ENCODE measurements at regions not wholly inside any gene's neighbourhood (a gene's known extent, or its start where the extent isn't known, plus 50 kb on each side); places are given as distances from the start of the nearest gene placed in this dataset.

DNA sequence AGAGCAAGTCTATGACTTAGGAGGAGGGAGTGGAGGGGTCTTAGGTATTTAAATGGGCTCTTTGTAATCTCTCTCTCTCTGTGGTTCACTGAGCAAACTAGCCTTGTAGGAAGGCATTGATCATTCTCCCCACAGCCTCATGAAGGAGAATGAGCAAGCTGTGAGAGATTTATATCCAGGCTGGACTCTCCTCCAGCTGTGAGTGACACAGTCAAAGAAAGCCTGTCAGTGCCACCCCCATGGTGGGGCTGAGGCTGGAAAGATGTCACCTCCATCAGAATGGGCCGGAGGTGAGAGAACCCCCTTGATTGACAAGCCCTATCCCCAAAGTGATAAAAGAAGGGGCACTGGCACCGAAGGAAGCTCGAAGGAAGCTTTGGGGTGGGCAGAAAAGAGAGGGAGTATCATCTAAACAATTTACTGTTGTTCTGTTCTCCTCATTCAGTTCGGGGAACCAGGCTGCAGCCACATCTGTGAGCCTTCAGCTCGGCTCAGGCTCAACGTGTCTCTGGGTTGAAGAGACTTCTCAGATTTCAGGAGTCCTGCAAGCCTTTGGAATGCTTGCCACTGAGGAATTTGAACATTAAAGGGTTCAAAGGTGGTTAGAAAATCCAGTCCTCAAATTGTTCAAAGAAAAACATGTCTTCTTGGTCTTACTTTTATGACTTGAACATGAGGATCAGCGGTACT lies 538.2 kb upstream of the ZNF462 start:
- no peak for DNase-seq (ENCODE audit: low spot score)

DNA sequence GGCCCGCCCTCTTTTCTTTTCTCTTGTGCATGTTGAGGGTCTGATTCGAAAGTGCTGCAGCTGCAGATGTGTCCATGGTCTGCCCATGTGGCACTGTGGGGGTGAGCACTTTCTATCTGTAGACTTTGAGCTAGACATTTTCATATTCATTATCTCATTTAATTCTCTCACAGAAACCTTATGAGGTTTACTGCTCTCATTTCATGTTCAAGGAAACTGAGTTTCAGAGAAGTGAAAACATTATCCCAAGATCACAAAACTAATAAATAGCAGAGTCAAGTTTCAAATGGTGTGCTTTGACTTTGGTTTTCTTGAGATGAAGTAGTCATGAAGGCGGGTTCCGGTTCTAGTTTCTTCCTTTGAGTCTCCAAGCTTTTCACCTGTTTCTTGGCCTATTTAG lies 536.5 kb upstream of the ZNF462 start:
- no peak for DNase-seq (ENCODE audit: low spot score)

DNA sequence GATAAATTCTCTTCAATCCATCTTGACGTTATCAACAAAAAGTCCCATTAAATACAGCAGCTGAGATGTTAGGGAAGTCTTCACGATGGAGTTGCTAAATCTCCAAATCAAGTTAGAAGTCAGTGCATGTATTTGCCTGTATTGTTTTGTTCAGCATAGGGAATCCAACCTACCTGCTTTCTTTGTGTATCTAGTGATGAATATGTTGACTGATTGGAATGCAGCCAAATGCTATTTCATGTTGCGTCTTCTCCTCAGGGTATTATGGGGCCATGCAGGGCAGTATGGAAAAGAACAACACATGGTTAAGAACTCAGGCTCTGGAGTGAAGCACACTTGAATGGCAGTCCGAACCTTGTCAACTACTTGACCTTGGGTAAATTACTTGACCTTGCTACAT lies 529.5 kb upstream of the ZNF462 start:
- DNase-seq (ENCODE audit: low spot score), result no peak

DNA sequence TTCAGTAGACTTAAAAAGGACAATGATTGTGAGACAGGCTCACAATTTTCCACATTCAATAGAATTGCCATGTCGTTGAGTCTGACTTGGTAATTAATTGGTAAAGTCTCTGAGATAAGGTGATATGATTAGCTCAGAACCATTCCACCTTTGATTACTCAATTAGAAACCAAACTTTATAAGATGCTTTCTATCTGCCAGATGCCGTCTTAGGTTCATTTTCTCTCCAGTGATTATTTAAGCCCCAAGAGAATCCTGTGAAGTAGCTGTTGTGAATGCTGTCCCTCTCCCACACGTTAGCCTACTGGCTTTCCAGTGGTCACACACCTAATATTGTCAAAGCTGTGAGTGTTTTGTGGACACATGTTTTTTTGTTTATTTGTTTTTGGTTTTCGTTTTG lies 528.9 kb upstream of the ZNF462 start:
- no peak for DNase-seq (ENCODE audit: low spot score)

DNA sequence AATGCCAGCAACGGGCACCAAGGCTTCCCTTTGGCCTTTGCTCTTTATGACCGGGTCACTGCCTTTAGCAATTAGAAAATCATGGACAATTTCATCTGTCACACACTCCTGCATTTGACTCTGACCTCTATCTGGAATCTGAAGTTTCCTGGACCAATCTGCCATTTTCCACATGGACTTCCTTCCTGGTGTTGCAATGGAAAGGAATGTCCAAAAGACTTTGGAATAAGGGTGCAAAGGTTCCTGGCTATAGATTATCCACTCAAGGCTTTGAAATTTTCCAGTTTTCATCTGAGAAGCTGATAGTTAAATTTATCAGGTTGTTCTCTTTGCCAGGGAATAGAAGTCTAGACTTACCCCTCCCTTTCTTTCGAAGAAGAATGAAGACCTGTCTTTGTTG lies 523.1 kb upstream of the ZNF462 start:
- no peak for DNase-seq (ENCODE audit: low spot score)

DNA sequence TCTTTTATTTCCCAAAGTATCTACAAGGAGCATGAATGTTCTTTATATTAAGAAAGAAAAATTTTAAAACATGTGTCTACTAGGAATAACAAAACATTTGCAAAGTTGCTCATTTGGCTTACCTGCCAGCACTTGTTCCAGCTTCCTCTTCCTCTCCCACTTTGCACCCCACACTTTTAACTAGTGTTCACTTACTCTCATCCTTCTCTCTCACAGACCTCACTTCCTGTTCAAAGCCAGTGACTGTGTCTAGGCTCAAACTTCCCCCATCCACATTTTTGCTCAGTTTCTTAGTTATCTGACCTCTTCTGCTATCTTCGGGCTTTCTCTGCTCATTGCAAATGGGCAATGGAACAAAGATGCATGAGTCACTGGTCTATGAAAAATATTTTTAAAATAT lies 512.2 kb upstream of the ZNF462 start:
- no peak for DNase-seq (ENCODE audit: low spot score)

DNA sequence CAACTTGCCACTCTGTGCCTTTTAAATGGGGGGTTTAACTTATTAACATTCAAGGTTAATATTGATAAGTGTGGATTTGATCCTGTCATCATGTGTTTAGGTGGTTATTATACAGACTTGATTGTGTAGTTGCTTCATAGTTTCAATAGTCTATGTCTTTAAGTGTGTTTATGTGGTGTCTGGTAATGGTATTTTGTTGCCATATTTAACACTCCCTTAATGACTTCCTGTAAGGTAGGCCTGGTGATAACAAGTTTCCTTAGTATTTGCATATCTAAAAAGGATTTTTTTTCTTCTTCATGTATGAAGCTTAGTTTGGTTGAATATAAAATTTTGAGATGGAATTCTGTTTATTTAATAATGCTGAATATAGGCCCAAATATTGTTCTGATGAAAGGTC lies 506.0 kb upstream of the ZNF462 start:
- DNase-seq (ENCODE audit: low spot score), result no peak

DNA sequence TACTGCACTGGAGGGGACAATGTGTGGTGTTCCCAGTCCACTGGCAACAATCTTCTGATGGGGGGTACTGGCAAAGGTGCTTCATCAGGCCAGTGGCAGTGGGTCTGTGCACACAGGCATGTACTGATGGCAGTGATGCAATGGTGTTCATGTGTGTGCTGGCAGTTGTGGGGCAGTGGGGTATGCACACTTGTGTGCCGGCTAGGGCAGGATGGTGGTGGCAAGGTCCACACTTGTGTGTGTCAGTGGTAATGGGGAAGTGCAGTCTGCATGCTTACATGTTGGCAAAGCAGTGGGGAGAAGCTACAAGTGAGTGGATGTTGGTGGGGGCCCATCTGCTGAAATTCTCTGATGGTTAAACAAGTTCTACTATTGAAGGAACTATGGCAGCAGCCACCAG lies 504.6 kb upstream of the ZNF462 start:
- no peak for DNase-seq (ENCODE audit: low spot score)

DNA sequence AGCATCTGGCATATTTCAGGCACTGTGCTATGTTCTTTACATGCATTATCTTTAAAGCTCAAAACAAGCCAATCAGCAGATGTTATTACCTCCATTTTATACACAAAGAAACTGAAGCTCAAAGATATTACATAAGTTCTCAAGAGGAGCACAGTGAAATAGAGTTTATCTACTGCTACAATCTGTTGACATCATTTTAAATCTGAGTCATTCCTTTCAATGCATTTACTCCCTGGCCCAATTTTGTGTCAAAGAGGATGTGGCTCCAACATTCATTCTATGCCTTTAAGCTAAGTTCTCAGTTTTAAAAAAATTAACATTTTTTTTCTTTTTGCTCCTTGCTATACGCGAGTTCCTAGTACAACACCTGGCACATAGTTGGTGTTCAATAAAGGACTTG lies 486.3 kb upstream of the ZNF462 start:
- DNase-seq (ENCODE audit: low spot score), result no peak

DNA sequence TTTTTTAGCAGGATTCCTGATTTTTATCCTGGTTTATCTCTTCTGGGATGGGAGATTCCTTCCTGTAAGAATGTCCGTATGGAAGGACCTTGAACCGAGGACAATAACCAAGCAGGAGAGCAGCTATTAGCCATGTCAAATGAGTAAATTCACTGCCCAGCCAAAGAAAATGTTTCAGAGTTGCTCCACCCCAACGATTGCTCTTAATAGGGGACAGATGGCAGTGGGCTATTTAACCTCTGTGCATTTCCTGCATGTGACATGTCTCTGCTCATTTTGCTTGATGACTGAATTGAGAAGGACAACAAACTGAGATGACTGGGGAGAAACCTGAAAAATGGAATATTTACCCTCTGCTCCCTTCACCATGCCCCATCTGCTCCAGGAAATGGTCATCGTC lies 479.9 kb upstream of the ZNF462 start:
- DNase-seq (ENCODE audit: low spot score), result no peak

DNA sequence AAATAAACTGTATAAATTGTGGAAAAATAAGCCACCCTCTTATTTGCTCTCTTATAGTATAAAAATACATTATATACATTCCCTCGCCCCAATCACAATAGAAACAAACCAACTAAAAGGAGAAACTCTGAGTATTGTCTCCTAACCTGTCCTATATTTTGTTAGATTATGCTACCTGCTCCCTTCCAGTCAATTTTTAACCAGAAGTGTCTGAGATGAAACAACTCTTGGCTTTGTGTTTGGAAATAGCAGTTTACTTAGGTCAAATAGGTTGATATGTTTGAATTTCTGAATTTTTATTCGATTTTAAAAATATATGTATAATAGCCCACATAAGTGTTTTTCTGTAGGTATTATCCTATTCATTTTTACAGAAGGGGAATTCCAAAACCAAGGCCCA lies 475.0 kb upstream of the ZNF462 start:
- no peak for DNase-seq (ENCODE audit: low spot score)

DNA sequence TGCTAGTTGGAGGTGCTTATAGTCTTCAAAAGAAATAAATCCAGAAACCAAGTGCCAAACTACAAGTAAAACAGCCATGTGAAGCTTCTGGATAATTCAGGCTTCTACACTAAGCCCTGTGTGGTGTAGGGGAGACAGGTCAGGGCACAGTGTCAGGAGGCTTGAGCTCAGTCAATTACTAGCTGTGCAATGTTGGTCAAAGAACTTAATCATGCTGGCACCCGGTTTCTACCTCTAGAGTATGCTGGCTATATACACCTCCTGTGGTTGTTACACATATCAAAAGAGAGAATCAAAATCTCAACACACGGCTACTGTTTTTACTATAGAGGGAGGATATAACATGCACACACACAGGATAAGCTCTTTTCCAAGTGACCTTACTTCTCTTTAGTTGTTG lies 469.7 kb upstream of the ZNF462 start:
- no peak for DNase-seq (ENCODE audit: low spot score)

DNA sequence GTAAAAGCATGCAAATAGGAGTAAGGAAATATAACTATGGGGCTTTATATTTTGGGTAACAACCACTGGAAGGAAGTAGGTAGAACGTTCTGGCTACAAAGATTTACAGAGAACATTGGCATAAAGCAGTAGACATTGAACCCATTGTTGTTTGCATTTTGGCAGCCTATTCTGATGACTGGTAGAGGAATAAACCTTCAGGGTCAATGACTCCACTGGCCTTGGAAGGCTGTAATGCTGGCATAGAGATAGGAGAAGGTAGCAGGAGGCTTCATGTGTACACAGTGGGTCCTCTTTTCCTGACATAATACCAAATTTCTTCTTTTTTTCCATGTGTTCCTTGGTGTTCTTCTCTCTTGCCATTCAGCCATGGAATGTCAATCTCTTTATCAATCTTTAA lies 462.8 kb upstream of the ZNF462 start:
- no peak for DNase-seq (ENCODE audit: low spot score)

DNA sequence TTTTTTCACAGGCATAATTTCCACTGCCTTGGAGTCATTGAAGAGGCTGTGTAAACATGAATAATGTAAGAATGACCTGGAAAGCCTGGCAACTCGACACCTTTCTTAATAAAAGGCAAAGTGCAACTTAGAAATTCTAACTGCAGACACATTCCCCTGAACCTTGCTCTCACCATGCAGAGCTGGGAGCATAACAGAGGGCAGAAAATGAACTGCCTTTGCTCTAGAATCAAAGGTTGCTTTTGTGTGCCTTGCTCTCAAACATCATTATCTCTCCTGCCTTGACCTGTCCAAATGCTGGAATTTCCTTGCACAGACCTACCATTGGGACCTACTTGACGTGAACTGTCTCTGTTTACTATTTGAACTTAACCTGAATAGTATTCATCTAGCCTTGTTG lies 462.0 kb upstream of the ZNF462 start:
- no peak for DNase-seq (ENCODE audit: low spot score)

DNA sequence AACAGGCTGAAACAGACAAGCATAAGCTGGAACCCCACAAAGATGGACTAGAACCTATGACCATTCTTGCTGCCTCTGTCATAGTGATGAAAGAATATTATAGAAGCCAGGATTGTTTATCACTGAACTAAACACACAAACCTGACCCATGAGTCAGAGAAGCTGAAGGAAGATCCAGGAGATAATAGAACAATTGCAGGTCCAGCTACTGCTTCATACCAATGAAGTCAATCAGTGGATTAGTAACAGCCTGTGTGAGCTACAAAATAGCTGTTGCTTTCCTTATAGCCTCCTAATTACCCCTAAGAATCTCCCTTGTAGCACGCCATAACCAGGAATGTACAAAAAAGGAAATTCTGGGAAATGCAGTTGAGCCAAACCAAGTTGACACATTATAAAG lies 459.9 kb upstream of the ZNF462 start:
- no peak for DNase-seq (ENCODE audit: low spot score)

DNA sequence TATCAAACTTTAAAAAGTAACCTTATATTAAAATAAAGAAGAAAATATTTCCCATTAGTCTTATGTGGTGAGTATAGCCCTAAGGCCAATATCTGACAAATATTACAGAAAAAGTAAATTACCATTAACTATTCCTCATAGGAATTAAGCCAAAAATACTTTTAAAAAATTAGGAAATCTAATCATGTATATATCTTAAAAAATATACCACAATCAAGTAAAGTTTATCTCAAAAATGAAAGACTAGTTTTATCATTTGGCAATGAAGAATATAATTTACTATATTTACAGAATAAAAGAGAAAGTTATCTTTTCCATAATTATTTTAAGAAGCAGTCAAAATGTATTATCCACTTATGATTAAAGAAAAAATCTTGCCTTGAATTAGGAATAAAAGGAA lies 458.8 kb upstream of the ZNF462 start:
- DNase-seq (ENCODE audit: low spot score), result no peak

DNA sequence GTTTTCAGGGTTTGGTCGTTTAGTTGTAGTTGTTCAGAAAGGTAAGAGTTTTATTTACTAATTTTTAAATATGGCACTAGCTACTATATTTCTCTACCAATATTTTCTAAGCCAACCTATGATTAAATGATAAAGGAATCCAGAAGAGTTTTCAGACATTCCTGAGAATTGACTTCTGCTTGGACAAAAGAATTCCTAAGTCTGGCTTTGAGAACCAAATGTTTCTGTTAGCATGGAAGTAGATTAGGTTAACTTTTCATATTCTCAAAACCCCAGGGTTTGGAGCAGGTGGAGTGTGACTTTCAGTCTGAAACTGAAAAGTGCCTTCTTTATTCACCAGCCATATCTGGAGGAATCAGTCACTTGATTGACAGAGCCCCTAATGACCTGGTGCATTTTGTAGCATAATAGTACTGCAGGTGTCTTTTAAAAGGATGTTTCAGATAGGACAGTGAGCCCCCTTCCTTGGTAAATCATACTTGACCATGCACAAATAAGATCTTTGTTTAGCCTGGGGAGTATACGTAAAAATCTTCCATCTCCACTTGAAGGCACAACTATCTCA lies 457.0 kb upstream of the ZNF462 start:
- no peak for DNase-seq (ENCODE audit: low spot score)

DNA sequence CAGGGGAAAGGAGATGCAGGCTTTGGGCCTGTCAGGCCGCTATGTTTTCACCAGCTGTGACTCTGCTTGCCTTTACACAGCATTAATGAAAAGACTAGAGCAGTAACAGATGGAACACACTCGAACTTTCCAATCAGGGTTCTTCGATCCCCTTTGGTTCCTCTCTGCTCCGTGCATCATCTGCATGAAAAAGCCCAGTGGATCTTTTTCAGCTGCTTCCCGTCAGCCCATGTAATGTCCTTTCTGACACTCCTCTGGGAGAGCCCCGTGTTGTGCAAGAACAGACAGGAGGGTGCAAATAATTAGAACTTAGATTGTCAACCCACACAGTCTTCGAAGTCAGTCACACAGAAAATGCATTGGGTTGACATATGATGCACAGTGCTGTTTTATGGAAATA lies 448.9 kb upstream of the ZNF462 start:
- no peak for DNase-seq (ENCODE audit: low spot score)

DNA sequence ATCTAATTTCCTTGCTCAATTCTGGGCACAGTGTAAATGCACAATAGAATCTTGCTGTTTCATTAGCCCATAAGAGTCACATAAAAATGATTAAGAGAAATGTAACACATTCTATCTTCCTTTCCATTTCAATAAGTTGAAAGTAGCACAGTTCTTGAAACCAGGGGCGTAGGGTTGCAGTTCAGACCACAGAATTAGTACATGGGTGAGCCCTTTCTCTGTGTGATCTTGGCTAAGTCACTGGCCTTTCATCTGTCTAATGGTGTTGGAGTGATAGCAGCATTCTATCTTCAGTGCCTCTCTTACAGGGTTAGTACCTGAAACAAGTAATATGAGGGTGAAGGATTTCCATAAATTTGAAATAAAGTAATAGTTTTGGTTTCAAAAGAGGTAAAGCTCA lies 445.3 kb upstream of the ZNF462 start:
- no peak for DNase-seq (ENCODE audit: low spot score)

DNA sequence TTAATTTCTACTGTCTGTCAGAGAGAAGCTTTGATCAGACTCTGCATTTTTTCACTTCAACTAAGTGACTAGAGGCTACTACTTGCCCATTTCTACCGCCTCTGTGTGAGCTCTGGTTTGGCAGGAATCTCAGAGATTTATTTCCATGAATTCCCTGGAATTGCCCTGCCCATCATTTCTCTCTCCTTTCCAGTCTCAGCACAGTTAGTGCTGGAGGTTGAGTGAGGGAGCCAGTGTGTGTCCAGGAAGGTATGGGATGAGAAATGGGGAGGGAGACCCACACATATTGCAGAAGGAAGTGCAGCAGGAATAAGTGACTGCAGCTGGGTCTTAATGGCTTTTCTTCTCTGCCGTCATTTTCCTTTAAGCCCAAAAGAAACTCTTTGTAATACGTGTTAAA lies 443.1 kb upstream of the ZNF462 start:
- no peak for DNase-seq (ENCODE audit: low spot score)

DNA sequence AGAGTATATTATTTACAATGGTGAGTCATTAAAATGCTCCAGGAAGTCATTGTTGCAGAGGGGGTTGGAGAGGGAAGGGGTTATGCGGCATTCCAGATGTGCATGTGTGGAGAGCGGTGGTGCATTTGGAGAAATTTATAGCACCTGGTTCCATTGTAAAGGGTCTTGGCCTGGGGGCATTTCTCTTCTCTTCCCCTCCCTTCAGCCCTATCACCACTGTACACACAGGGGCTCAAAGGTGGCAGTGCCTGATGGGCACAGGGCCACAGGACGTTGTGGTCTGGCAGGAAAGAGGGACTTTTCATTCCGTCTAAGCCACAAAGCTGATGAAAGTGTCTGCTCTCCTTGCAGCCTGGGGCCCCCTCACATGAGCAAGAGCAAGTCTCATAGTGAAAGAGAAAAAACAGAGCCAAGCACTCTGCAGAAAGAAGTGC lies 442.4 kb upstream of the ZNF462 start:
- peak; percentile 21 for DNase-seq (ENCODE audit: low spot score)

DNA sequence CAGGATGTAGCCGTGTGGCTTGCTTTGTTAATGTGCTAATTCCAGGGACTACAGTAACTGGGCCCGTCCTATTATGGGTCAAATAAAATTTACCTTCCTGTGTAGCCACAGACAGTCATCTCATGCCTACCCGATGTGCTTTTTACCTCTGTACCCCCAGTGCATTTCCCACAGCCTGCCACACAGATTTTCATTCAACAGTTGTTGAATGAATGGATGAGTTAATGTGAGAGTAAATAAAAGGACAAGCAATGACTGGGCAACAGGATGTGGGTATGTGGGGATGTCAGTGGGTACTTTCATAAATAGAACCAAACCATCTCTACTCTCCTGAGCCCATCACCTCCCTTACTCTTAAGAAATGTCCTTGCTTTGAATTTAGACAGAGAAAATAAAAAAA lies 441.2 kb upstream of the ZNF462 start:
- no peak for DNase-seq (ENCODE audit: low spot score)

DNA sequence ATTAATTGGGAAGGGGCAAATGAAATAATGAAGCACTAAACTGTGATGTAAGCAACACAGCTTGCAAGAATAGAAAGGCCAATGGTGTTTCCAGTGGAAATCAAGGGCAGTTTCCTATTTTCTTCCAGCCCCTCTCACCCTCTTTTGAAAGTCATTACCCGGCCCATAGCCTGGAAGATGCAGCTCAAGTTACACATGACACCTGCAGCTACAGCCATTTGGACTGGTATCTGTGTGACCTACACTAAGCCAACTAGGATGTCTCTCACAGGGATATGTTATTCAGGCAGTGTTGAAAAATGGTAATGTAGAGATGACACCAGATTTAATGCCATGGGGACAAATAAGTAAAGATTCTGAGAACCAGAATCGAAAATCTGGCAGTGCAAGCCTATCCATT lies 439.4 kb upstream of the ZNF462 start:
- DNase-seq (ENCODE audit: low spot score), result no peak

DNA sequence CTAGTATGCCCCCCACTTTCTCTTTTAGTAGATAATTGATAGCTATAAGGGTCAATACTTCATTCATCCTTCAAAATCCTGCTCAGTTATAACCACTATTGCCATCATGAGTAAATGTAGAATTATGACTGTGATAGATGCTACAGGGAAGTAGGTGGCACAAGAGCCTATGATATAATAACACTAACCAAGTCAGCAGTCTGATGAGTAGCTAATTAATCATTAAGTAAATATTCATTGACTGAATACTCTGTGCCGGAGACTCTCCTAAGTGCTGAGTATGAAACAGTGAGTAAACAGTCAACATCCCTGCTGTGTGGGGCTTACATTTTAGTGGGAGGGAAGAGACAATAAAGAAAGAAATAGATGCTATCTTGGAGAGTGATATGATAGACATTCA lies 430.3 kb upstream of the ZNF462 start:
- DNase-seq (ENCODE audit: low spot score), result no peak

DNA sequence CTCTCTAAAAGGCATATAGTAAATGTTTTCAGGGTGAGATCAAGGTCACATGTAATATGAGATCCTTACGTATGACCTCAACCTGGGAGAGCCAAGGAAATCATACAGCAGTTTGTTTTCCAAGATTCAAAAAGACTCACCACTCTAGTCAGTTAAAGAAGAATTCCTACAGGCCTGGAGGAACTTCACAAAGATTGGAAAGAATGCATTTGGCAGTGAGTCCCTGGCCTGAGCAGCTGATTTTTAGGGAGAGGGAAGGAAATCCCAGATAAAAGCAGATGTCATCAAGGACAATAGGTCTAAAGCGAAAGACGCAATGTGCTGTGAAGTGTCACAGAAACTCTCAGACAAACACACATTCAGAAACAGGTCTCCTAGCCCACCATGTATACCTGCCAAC lies 424.0 kb upstream of the ZNF462 start:
- DNase-seq (ENCODE audit: low spot score), result peak; percentile 9

Measured in GM03348 (cell line).